NCI-H146 treated with DMSO at 0.1 percent for 48 hours (cell line): ENCODE measurements at regions not wholly inside any gene's neighbourhood (a gene's known extent, or its start where the extent isn't known, plus 50 kb on each side); places are given as distances from the start of the nearest gene placed in this dataset.
"Not testable (repeated sequence)": the region's sequence is repeated elsewhere in the genome, so short reads cannot be mapped to it uniquely, and the experiment has no call there.

Experiments
- DNase-seq: peaks from one replicate; lab custom pipeline; 2025; ENCODE audit not compliant: unreplicated experiment; lab: John Stamatoyannopoulos, UW

- DNase-seq, result no peak
Observed at GRCh38 chr15:70602834-70603560, 160.4 kb downstream of the UACA start.

GRCh38 chr15:70602281-70602680 lies 161.1 kb downstream of the UACA start:
- no peak for DNase-seq

DNA sequence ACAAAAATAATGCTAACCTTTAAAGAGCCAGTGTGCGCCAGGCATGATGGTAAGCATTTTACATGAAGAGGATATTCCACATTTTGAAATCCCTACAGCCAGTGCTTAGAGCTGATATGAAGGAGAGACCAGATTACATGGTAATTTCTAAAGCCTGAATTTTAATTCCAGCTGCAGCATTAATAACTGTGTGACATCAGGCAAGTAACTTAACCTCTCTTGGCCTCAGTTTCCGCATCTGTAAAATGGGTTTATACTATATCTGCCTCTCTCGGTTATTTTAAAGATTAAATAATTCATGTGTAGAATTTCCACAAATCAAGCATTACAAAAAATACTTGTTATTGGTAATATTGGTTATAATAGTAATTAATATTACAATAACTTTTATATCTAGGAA lies 165.4 kb downstream of the UACA start:
- DNase-seq, result no peak

DNA sequence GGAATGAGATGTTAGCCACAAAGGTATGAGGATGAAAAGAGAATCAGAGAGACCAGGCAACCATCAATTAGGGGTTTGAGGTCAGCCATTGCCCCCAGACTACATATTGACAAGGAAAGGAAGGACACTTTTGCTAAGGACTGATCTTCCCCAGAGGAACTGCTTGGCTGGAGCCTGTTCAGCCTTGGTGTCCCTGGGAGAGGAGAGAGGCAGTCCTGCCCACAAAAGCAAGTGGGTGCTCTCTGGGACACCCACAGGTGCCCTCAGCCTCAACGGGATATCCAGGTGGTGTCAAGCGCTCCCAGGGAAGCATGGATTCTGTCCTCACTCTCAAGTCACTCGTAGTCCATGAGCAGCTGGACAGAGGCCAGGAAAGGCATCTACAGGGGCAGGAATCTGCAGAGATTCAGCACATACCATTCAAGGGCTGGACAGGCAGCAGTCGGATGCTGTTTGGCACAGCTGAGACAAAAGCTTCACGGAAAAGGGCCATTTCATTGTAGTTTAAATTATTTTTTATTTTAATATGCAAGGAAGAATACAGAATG lies 166.2 kb downstream of the UACA start:
- no peak for DNase-seq

GRCh38 chr15:70596354-70597055 lies 166.9 kb downstream of the UACA start:
- DNase-seq, result no peak

DNA sequence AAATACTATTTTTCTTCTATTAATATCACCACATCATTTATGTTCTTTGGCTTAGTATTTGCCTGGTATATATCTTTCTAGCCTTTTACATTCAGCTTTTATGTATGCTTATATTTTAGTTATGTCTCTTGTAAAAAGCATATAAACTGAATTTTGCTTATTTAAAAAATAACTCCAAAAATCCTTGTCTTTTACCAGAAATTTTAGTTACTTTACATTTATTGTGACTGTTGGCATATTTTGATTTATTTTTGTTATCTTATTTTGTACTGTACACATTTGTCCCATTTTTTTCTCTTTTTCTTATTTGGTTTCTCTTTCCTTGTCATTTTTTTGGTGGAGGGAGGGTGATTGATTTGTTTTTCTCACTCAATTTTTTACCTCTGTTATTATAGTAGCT lies 169.6 kb downstream of the UACA start:
- DNase-seq, result no peak

DNA sequence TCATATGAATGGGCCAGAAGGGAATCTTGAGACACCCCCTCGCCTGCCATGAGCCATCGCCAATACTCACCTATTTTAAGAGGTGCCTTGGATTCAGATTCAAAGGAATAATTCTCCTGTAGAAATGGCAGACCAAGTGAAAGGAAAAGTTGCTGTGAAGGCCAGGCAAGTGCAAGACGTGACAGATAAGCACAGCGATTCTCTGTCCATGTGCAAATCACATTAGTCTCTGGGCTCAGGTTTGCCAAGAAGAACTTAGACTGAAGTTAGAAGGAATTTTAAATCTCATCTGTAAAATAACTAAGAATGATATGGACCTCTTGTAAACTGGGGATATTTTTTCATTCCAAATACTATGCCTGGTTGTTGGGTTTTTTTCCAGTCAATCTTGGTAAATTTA lies 173.6 kb downstream of the UACA start:
- no peak for DNase-seq

GRCh38 chr15:70589221-70589620 lies 174.1 kb downstream of the UACA start:
- no peak for DNase-seq

- DNase-seq, result no peak
Observed at GRCh38 chr15:70588613-70589012, 174.7 kb downstream of the UACA start.

GRCh38 chr15:70587896-70588567 lies 175.3 kb downstream of the UACA start:
- DNase-seq, result no peak

GRCh38 chr15:70587012-70587634 lies 176.2 kb downstream of the UACA start:
- DNase-seq, result not testable (repeated sequence)

GRCh38 chr15:70586241-70586640 lies 177.1 kb downstream of the UACA start:
- no peak for DNase-seq

DNA sequence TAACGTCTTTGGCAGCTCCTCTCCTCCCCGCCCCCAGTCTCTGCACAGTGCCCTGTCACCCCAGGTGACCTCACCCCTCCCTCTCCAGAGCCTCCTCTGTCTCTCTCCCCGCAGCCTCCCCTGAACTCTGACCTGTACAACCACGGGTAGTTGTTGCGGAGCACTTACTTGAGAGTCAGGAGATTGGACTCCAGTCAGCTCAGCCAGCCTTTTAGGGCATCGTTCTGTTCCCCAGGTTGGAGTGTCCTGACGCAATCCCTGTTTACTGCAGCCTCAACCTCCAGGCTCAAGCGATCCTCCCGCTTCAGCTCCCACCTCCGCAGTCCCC lies 177.7 kb downstream of the UACA start:
- no peak for DNase-seq

DNA sequence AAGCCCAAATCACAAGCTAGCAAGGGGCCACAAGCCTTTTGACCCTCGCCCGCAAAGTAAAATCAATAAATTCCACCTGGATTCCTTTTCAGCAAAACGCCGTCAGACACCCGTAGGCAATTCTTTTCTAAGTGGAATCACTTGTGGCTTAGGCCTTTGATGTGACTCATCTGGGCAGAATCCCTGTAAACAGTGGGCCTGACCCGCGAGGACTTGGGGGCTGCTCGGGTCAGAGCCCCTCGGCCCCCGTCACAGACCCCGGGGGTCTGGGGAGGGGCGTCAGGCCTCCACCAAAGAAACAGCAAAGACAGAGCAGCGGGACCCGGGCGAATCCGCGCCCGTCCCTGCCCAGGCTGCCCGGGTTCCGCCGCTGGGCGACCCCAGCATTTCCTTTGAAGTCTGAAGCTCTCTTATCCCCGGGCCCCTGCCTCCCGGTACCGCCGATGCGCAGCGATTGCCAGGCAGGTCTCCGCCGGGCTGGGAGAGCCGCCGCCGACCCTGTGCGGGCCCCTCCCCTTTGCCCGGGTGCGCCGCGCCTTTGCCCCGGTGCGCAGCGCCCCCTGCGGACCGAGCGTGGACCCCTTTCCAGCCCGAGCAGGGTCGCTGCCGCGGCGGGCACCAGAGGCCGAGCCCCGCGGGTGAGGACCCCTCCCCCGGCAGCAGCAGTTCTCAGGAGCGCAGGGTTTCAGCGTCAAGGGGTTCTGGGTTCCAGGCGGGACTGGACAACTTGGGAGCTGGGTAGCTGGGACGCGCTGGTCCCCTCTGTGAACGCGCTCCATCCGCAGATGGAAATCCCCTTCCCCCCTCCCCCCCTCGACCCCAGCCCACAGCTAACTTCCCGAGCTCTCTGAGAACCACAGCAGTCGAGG lies 178.3 kb downstream of the UACA start:
- no peak for DNase-seq

DNA sequence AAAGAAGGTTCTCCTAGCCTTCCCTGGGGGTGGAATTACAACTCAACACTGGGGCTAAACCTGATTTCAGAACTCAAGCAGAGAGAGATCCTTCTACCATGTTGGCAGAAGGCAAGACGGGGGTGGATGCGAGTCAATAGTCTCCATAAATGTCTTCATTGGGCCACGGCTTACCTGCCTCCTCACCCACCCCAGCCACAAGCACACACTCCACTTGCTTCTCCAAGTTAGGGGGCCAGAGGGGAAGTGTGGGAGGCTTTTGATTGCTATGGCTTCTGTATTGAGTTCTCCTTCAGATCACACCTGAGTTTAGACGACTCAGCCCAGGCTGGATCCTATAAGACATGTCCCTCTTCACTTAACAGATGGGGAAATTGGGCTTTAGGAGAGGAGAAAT lies 178.9 kb downstream of the UACA start:
- DNase-seq, result no peak

DNA sequence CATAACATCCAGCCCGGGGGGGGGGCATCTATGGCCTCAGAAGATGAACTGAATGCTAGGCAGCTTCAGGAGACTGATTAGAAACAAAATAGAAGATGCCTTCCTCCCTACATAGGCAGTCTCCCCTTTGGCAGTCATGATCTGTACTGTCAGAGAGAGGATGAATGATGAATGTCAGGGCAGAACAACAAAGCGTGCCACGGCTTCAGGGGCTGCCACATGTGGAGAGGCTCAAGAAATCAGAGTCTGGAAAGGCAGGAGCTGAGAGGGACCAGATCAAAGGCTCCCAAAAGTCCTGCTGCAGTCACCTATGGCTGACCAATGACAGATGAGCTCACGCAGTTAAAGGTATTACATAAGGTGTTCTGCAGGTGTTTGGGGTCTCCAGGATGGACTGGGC lies 180.4 kb downstream of the UACA start:
- no peak for DNase-seq

DNA sequence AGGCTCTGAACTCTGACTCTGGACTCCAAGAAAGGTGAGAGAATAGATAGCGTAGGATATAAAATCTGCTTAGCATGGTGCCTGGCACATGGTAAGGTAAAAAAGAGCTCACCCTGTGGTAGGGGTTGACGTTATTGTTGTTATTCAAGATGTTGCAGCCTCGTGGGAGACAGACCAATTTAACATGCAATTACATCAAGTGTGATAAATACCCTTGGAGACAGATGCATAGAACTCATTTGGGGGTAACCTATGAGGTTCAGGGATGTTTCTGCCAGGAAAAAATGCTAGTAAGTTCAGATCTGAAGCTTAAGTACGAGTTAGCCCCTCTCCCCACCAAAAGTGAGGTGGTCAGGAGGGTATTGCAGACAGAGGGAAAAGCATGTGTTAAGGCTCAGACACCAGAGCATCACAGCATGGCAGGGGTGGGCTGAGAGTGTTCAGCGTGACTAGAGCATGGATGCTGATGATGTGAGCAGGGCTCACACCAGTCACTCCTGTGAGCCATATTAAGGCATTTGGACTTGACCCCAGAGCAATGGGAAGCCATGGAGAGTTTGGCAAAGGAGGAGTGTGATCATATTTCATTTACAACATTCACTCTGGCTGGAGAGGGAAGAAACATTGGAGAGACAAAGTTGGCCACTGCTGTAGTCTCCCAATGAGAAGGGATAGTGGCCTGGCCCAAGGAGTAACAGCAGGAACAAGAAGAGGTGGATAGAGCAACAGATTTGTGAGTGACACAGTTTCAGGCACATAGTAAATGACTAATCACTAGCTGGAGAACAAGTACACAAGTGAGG lies 181.0 kb downstream of the UACA start:
- DNase-seq, result no peak

DNA sequence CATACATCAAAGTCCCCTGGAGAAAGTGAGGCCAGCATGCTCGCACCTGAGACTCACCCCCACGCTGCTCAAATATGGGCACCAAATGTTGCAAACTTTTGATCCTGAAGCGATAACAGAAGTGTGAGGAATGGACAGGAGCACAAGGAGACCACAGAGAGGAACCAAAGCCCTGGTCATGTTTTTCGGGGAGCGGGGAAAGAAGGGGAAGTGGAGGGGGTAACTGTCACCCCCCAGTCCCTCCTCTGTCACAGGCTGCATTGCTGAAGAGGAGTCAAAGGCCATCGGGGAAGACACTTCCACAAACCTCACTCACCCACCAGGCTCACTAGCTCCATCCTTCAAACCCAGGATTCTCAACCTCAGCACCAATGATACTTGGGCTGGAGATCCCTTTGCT lies 182.4 kb downstream of the UACA start:
- no peak for DNase-seq

DNA sequence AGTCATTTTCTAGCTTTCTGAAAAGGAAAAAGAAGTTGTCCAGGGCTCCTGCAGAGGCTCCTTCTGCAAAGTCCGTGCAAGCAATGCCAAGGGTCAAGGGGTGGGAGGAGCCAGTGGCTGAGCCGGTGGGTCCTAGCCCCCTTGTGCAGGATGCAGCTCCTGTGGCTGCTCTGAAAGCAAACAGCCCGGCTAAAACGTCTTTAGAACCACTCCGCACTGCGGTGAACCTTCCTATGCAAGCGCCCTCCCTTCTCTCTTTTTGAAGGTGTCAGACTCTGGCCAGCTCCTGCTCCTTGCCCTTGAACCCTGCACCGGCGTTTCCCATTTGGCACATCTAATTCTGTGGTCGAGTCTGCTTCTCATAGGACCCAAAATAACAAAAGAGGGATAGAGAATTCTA lies 183.1 kb downstream of the UACA start:
- DNase-seq, result no peak

GRCh38 chr15:70579766-70580165 lies 183.6 kb downstream of the UACA start:
- no peak for DNase-seq
